HCT116 (cell line): ENCODE measurements at regions not wholly inside any gene's neighbourhood (a gene's known extent, or its start where the extent isn't known, plus 50 kb on each side); places are given as distances from the start of the nearest gene placed in this dataset.

Source experiments
- ATAC-seq: fragments of 200-7000 bp; cut with Tn5 transposase; 2 replicates; pipeline ENCODE4 v1.9.1; 2020; ENCODE audit warnings: mild to moderate bottlenecking, moderate library complexity
- BruUV-seq: library from RNA; stranded (reverse); fragments of 400-500 nt; replicated peaks from 2 replicates; lab custom pipeline; 2021; lab: Mats Ljungman, UMichigan
- CTCF ChIA-PET: fragments of 300-600 bp; sonication (Branson Sonifier 250); formaldehyde crosslinking; loops from one replicate; lab custom pipeline; 2021; ENCODE audit warnings: antibody characterized with exemption; lab: Charles Lee
- POLR2A ChIA-PET: fragments of 300-600, 350-600 bp; sonication (Branson Sonifier 250); formaldehyde crosslinking; loops from one replicate; lab custom pipeline; 2021; ENCODE audit warnings: antibody characterized with exemption; lab: Charles Lee
- RAD21 ChIA-PET, 2 experiments: fragments of 300-600 bp; sonication (Branson Sonifier 250); formaldehyde crosslinking; loops; one replicate each; lab custom pipeline; 2023; ENCODE audit warnings: low total read pairs in 2 of 2; ENCODE audit not compliant: uncharacterized antibody in 2 of 2, unreplicated experiment in 2 of 2, low non-redundant PET in 1 of 2; lab: Charles Lee
- DNase-seq: peaks from one replicate; pipeline ENCODE4 v3.0.0-alpha.2; 2010; ENCODE audit warnings: low read depth, low spot score
- H2AFZ ChIP-seq: fragments of 200-600 bp; shearing (Covaris generic), sonication (generic); 2 replicates; pipeline ENCODE4 v1.6.1; 2017; ENCODE audit warnings: low read depth, mixed run types, mixed read lengths, antibody characterized with exemption, low read length; ENCODE audit not compliant: poor library complexity, severe bottlenecking
- H3K27ac ChIP-seq: 2 replicates; pipeline ENCODE4 v1.5.1; 2012; ENCODE audit warnings: low read depth, low read length
- H3K27me3 ChIP-seq: fragments of 200-600 bp; sonication (generic); 2 replicates; pipeline ENCODE4 v1.6.1; 2016; ENCODE audit warnings: mixed run types, low read length, mixed read lengths; ENCODE audit not compliant: insufficient read depth
- H3K36me3 ChIP-seq, 2 experiments: fragments of 200-500 bp in 1 of 2; fragments of 200-600 bp in 1 of 2; sonication (Bioruptor generic) in 1 of 2; sonication (generic) in 1 of 2; 2 replicates each; pipeline versions ENCODE4 v1.5.1 to v1.6.1; 2014 to 2016; ENCODE audit warnings: low read length in 2 of 2, inconsistent platforms in 1 of 2, mixed read lengths in 1 of 2, mixed run types in 1 of 2; ENCODE audit not compliant: insufficient read depth in 2 of 2, control insufficient read depth in 1 of 2
- H3K4me1 ChIP-seq, 2 experiments: fragments of 200-600 bp in 1 of 2; sonication (generic) in 1 of 2; 2 replicates each; pipeline versions ENCODE4 v1.5.1 to v1.6.1; 2012 to 2017; ENCODE audit warnings: low read length in 2 of 2, inconsistent platforms in 1 of 2, mild to moderate bottlenecking in 1 of 2, mixed read lengths in 1 of 2, mixed run types in 1 of 2, moderate library complexity in 1 of 2; ENCODE audit not compliant: insufficient read depth in 2 of 2, control insufficient read depth in 1 of 2
- H3K4me2 ChIP-seq: fragments of 200-600 bp; sonication (generic); 2 replicates; pipeline ENCODE4 v1.6.1; 2017; ENCODE audit warnings: mixed run types, low read length, mixed read lengths
- H3K4me3 ChIP-seq, 2 experiments: fragments of 200-600 bp in 1 of 2; sonication (generic) in 1 of 2; replicated peaks in 1 of 2; 2 replicates each; pipeline ENCODE4 v1.5.1; 2011 to 2016; ENCODE audit warnings: low read length in 2 of 2, control low read depth in 1 of 2, low read depth in 1 of 2, mild to moderate bottlenecking in 1 of 2, mixed read lengths in 1 of 2, mixed run types in 1 of 2
- H3K79me2 ChIP-seq: fragments of 200-600 bp; sonication (generic); 2 replicates; pipeline ENCODE4 v1.6.1; 2017; ENCODE audit warnings: mild to moderate bottlenecking, mixed run types, low read length, moderate library complexity, mixed read lengths; ENCODE audit not compliant: insufficient read depth
- H3K9ac ChIP-seq: fragments of 200-600 bp; sonication (generic); 2 replicates; pipeline ENCODE4 v1.6.1; 2016; ENCODE audit warnings: low read length, mixed read lengths
- H3K9me2 ChIP-seq: fragments of 200-600 bp; sonication (generic), shearing (Covaris generic); 2 replicates; pipeline ENCODE4 v1.6.1; 2017; ENCODE audit warnings: mixed run types, mild to moderate bottlenecking, moderate library complexity; ENCODE audit not compliant: insufficient read depth
- H3K9me3 ChIP-seq, 2 experiments: fragments of 200-500 bp in 1 of 2; fragments of 200-600 bp in 1 of 2; sonication (Bioruptor generic) in 1 of 2; sonication (generic) in 1 of 2; 2 replicates each; pipeline ENCODE4 v1.6.1; 2014 to 2017; ENCODE audit warnings: low read length in 2 of 2, mixed read lengths in 2 of 2, inconsistent platforms in 1 of 2, low read depth in 1 of 2, mild to moderate bottlenecking in 1 of 2, mixed run types in 1 of 2, moderate library complexity in 1 of 2; ENCODE audit not compliant: control insufficient read depth in 1 of 2, insufficient read depth in 1 of 2
- H4K20me1 ChIP-seq: fragments of 200-600 bp; sonication (generic), shearing (Covaris generic); 2 replicates; pipeline ENCODE4 v1.6.1; 2017; ENCODE audit warnings: mixed run types, mild to moderate bottlenecking, moderate library complexity; ENCODE audit not compliant: insufficient read depth
- CBX3 ChIP-seq: IDR thresholded peaks from 2 replicates; pipeline ENCODE4 v1.6.1; 2012; ENCODE audit warnings: low read depth
- ELF1 ChIP-seq: IDR thresholded peaks from 2 replicates; pipeline ENCODE4 v1.6.1; 2012; ENCODE audit warnings: low read depth, borderline replicate concordance
- EZH2phosphoT487 ChIP-seq: fragments of 200-600 bp; IDR thresholded peaks from 2 replicates; pipeline ENCODE4 v1.6.1; 2018; ENCODE audit warnings: antibody characterized with exemption, borderline replicate concordance
- JUND ChIP-seq: IDR thresholded peaks from 2 replicates; pipeline ENCODE4 v1.6.1; 2012
- POLR2AphosphoS5 ChIP-seq: IDR thresholded peaks from 2 replicates; pipeline ENCODE4 v1.6.1; 2011; ENCODE audit warnings: mild to moderate bottlenecking, low read depth, low read length, moderate library complexity
- ZBTB33 ChIP-seq: IDR thresholded peaks from 2 replicates; pipeline ENCODE4 v1.6.1; 2011; ENCODE audit warnings: mild to moderate bottlenecking, low read length, moderate library complexity; ENCODE audit not compliant: insufficient replicate concordance; ENCODE audit errors: extremely low read depth
- ZNF274 ChIP-seq: fragments of 200-500 bp; sonication (Bioruptor generic); IDR thresholded peaks from 2 replicates; pipeline ENCODE4 v1.6.1; 2014; ENCODE audit warnings: mild to moderate bottlenecking, low read depth, low read length, inconsistent platforms
- intact Hi-C: fragments of 100-400 bp; cut with micrococcal nuclease; formaldehyde crosslinking; loops from 2 replicates; pipeline ENCODE4 v1.10.0; 2022
- TF ChIP-seq, protein P1 (sequence below), 3 experiments: fragments of 200-600 bp in 1 of 3; sonication (generic) in 1 of 3; IDR thresholded peaks in 2 of 3; conservative IDR thresholded peaks in 1 of 3; 2 replicates each; pipeline ENCODE4 v1.5.1; 2012 to 2017; ENCODE audit warnings: low read depth in 2 of 3, low read length in 2 of 3, antibody characterized with exemption in 1 of 3, borderline replicate concordance in 1 of 3, control low read depth in 1 of 3, mild to moderate bottlenecking in 1 of 3, mixed read lengths in 1 of 3, mixed run types in 1 of 3, moderate library complexity in 1 of 3; ENCODE audit not compliant: insufficient read depth in 1 of 3
- TF ChIP-seq, protein P2 (sequence below): IDR thresholded peaks from 2 replicates; pipeline ENCODE4 v1.6.1; 2012; ENCODE audit warnings: low read depth

DNA sequence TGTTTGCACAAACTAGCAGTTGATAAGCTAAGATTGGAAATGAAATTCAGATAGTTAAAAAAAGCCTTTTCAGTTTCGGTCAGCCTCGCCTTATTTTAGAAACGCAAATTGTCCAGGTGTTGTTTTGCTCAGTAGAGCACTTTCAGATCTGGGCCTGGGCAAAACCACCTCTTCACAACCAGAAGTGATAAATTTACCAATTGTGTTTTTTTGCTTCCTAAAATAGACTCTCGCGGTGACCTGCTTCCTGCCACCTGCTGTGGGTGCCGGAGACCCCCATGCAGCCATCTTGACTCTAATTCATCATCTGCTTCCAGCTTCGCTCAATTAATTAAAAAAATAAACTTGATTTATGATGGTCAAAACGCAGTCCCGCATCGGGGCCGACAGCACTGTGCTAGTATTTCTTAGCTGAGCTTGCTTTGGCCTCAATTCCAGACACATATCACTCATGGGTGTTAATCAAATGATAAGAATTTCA is 335.6 kb downstream of the TMEM121 start:
- no peak for TF ChIP-seq JUND
- TF ChIP-seq, protein P1, sequence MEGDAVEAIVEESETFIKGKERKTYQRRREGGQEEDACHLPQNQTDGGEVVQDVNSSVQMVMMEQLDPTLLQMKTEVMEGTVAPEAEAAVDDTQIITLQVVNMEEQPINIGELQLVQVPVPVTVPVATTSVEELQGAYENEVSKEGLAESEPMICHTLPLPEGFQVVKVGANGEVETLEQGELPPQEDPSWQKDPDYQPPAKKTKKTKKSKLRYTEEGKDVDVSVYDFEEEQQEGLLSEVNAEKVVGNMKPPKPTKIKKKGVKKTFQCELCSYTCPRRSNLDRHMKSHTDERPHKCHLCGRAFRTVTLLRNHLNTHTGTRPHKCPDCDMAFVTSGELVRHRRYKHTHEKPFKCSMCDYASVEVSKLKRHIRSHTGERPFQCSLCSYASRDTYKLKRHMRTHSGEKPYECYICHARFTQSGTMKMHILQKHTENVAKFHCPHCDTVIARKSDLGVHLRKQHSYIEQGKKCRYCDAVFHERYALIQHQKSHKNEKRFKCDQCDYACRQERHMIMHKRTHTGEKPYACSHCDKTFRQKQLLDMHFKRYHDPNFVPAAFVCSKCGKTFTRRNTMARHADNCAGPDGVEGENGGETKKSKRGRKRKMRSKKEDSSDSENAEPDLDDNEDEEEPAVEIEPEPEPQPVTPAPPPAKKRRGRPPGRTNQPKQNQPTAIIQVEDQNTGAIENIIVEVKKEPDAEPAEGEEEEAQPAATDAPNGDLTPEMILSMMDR (IDR thresholded peaks at IDR 0.05 in 2 of 3, conservative IDR thresholded peaks at IDR 0.05 in 1 of 3; ENCODE audit: borderline replicate concordance in 1 of 3, insufficient read depth in 1 of 3, low read depth in 2 of 3, low read length in 2 of 3): no peak
- TF ChIP-seq POLR2AphosphoS5: no peak
- TF ChIP-seq ZBTB33: no peak
- no peak for TF ChIP-seq CBX3
- TF ChIP-seq ZNF274: no peak
- TF ChIP-seq ELF1: no peak
- TF ChIP-seq EZH2phosphoT487: no peak
- TF ChIP-seq, protein P2, sequence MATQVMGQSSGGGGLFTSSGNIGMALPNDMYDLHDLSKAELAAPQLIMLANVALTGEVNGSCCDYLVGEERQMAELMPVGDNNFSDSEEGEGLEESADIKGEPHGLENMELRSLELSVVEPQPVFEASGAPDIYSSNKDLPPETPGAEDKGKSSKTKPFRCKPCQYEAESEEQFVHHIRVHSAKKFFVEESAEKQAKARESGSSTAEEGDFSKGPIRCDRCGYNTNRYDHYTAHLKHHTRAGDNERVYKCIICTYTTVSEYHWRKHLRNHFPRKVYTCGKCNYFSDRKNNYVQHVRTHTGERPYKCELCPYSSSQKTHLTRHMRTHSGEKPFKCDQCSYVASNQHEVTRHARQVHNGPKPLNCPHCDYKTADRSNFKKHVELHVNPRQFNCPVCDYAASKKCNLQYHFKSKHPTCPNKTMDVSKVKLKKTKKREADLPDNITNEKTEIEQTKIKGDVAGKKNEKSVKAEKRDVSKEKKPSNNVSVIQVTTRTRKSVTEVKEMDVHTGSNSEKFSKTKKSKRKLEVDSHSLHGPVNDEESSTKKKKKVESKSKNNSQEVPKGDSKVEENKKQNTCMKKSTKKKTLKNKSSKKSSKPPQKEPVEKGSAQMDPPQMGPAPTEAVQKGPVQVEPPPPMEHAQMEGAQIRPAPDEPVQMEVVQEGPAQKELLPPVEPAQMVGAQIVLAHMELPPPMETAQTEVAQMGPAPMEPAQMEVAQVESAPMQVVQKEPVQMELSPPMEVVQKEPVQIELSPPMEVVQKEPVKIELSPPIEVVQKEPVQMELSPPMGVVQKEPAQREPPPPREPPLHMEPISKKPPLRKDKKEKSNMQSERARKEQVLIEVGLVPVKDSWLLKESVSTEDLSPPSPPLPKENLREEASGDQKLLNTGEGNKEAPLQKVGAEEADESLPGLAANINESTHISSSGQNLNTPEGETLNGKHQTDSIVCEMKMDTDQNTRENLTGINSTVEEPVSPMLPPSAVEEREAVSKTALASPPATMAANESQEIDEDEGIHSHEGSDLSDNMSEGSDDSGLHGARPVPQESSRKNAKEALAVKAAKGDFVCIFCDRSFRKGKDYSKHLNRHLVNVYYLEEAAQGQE: no peak
- H3K4me3 ChIP-seq: no peak overlapping the region
- RAD21 ChIA-PET: no interaction called here
- H3K4me2 ChIP-seq: no peak overlapping the region
- ATAC-seq: no peak
- H3K9ac ChIP-seq: no peak overlapping the region
- CTCF ChIA-PET: no interaction called here
- no peaks in the 10 kb centered on the region for H3K4me1 ChIP-seq
- H3K9me3 ChIP-seq: no peaks in the 10 kb centered on the region
- no peak overlapping the region for H3K27ac ChIP-seq
- POLR2A ChIA-PET: no interaction called here
- H3K9me2 ChIP-seq: no peaks in the 10 kb centered on the region
- intact Hi-C loops: no loop called here
- no peaks in the 10 kb centered on the region for H3K36me3 ChIP-seq
- H3K27me3 ChIP-seq: no peaks in the 10 kb centered on the region
- DNase-seq: no peak
- H4K20me1 ChIP-seq: no peaks in the 10 kb centered on the region
- no peaks in the 10 kb centered on the region for H3K79me2 ChIP-seq
- no peak overlapping the region for H2AFZ ChIP-seq
- no TSS peak for BruUV-seq
